Caco-2 (cell line): ENCODE measurements at regions not wholly inside any gene's neighbourhood (a gene's known extent, or its start where the extent isn't known, plus 50 kb on each side); places are given as distances from the start of the nearest gene placed in this dataset.

Experiments used
- BruUV-seq: library from RNA; stranded (reverse); fragments of 400-500 nt; replicated peaks from 2 replicates; lab custom pipeline; 2021; lab: Mats Ljungman, UMichigan
- CTCF ChIA-PET: fragments of 300-600 bp; sonication (Branson Sonifier 250); formaldehyde crosslinking; loops from one replicate; lab custom pipeline; 2022; ENCODE audit warnings: antibody characterized with exemption; lab: Charles Lee
- POLR2A ChIA-PET: fragments of 300-600 bp; sonication (Branson Sonifier 250); formaldehyde crosslinking; loops from one replicate; lab custom pipeline; 2022; ENCODE audit warnings: antibody characterized with exemption; lab: Charles Lee
- DNase-seq, 2 experiments: peaks; one replicate each; pipeline versions ENCODE4 v3.0.0 to v3.0.0-alpha.2; 2020 to 2022
- H3K27me3 ChIP-seq: replicated peaks from 2 replicates; pipeline ENCODE4 v1.6.0; 2011; ENCODE audit warnings: low read length; ENCODE audit not compliant: control insufficient read depth, insufficient read depth
- H3K36me3 ChIP-seq: 2 replicates; pipeline ENCODE4 v1.5.1; 2011; ENCODE audit warnings: low read length; ENCODE audit not compliant: control insufficient read depth, insufficient read depth
- H3K4me1 ChIP-seq: fragments of 250-450 bp; sonication (Bioruptor Pico); 2 replicates; pipeline ENCODE4 v1.5.1; 2020; ENCODE audit warnings: mild to moderate bottlenecking
- H3K4me3 ChIP-seq: 2 replicates; pipeline ENCODE4 v1.5.1; 2011; ENCODE audit warnings: low read depth, mild to moderate bottlenecking, control low read depth, low read length
- H3K9me3 ChIP-seq: fragments of 250-450 bp; sonication (Bioruptor Pico); 2 replicates; pipeline ENCODE4 v1.5.1; 2020; ENCODE audit warnings: mild to moderate bottlenecking, moderate library complexity
- H3K27ac Mint-ChIP-seq: one replicate; pipeline ENCODE4 v1.8.0; 2022; ENCODE audit warnings: mixed read lengths; ENCODE audit not compliant: unreplicated experiment
- H3K27me3 Mint-ChIP-seq: one replicate; pipeline ENCODE4 v1.8.0; 2022; ENCODE audit warnings: mixed read lengths; ENCODE audit not compliant: insufficient read depth, unreplicated experiment
- H3K36me3 Mint-ChIP-seq: one replicate; pipeline ENCODE4 v1.8.0; 2022; ENCODE audit warnings: mild to moderate bottlenecking, mixed read lengths; ENCODE audit not compliant: insufficient read depth, unreplicated experiment
- H3K4me1 Mint-ChIP-seq: one replicate; pipeline ENCODE4 v1.8.0; 2022; ENCODE audit warnings: low read depth, mixed read lengths; ENCODE audit not compliant: unreplicated experiment
- H3K4me3 Mint-ChIP-seq: one replicate; pipeline ENCODE4 v1.8.0; 2022; ENCODE audit warnings: mild to moderate bottlenecking, moderate library complexity, mixed read lengths; ENCODE audit not compliant: unreplicated experiment
- H3K9me3 Mint-ChIP-seq: one replicate; pipeline ENCODE4 v1.8.0; 2022; ENCODE audit warnings: mixed read lengths; ENCODE audit not compliant: unreplicated experiment
- intact Hi-C: fragments of 100-400 bp; cut with micrococcal nuclease; formaldehyde crosslinking; loops from one replicate; pipeline ENCODE4 v1.10.0; 2022; ENCODE audit not compliant: unreplicated experiment
- TF ChIP-seq, protein P1 (sequence below), 2 experiments: fragments of 200-600 bp in 1 of 2; IDR thresholded peaks; 1 replicate in 1 of 2; 2 replicates in 1 of 2; pipeline versions ENCODE4 v1.5.1 to v1.8.0; 2011 to 2022; ENCODE audit warnings: antibody characterized with exemption in 1 of 2, control low read depth in 1 of 2, inconsistent platforms in 1 of 2, low read depth in 1 of 2, low read length in 1 of 2, mild to moderate bottlenecking in 1 of 2, moderate library complexity in 1 of 2; ENCODE audit not compliant: insufficient read depth in 1 of 2, severe bottlenecking in 1 of 2, unreplicated experiment in 1 of 2

DNA sequence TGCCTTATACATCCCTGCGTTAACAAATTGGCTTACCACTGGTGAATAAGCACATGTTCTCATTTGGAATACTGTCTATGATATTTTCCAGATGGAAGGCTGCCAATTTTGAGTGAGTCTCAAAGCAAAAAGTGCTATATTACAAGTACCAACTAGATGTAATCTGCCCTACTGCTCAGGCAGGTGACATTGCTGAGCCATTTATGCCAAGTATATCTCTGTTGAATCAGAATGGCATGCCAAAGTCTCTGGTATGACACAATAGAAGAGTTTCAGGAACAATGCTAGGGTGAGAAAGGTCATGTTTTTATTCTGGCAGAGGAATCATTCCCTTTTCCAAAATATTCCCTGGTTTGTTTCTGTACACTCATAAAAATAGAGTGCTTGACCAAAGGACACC is 356.5 kb downstream of the CDH9 start:
- Mint-ChIP-seq H3K27me3 (no peaks in the 10 kb centered on the region), H3K4me3 (no peak overlapping the region), H3K27ac (no peak overlapping the region), H3K9me3 (peaks cover 31% of the 10 kb centered on the region), H3K4me1 (no peaks in the 10 kb centered on the region), H3K36me3 (no peaks in the 10 kb centered on the region)
- Histone ChIP-seq H3K36me3 (no peaks in the 10 kb centered on the region), H3K4me1 (no peaks in the 10 kb centered on the region), H3K27me3 (no peaks in the 10 kb centered on the region), H3K9me3 (0 out of 2 replicates have a peak, but pooled peaks cover 6% of the 10 kb centered on the region), H3K4me3 (no peak overlapping the region)
- TF ChIP-seq, protein P1, sequence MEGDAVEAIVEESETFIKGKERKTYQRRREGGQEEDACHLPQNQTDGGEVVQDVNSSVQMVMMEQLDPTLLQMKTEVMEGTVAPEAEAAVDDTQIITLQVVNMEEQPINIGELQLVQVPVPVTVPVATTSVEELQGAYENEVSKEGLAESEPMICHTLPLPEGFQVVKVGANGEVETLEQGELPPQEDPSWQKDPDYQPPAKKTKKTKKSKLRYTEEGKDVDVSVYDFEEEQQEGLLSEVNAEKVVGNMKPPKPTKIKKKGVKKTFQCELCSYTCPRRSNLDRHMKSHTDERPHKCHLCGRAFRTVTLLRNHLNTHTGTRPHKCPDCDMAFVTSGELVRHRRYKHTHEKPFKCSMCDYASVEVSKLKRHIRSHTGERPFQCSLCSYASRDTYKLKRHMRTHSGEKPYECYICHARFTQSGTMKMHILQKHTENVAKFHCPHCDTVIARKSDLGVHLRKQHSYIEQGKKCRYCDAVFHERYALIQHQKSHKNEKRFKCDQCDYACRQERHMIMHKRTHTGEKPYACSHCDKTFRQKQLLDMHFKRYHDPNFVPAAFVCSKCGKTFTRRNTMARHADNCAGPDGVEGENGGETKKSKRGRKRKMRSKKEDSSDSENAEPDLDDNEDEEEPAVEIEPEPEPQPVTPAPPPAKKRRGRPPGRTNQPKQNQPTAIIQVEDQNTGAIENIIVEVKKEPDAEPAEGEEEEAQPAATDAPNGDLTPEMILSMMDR (IDR thresholded peaks at IDR 0.05; ENCODE audit: insufficient read depth in 1 of 2, low read depth in 1 of 2, low read length in 1 of 2, severe bottlenecking in 1 of 2, unreplicated experiment in 1 of 2) = no peak
- CTCF ChIA-PET = no interaction called here
- POLR2A ChIA-PET = no interaction called here
- intact Hi-C loops = no loop called here
- no TSS peak for BruUV-seq
- no peak for DNase-seq

GRCh38 chr5:26674846-26675245 is 363.5 kb downstream of the CDH9 start:
- H3K4me3 Mint-ChIP-seq = no peak overlapping the region
- ChIA-PET POLR2A (no interaction called here), CTCF (no interaction called here)
- no TSS peak for BruUV-seq
- TF ChIP-seq, protein P1 (IDR thresholded peaks at IDR 0.05; ENCODE audit: insufficient read depth in 1 of 2, low read depth in 1 of 2, low read length in 1 of 2, severe bottlenecking in 1 of 2, unreplicated experiment in 1 of 2) = no peak
- intact Hi-C loops = no loop called here
- Histone ChIP-seq H3K9me3 (no peaks in the 10 kb centered on the region), H3K4me3 (no peak overlapping the region), H3K4me1 (no peaks in the 10 kb centered on the region), H3K36me3 (no peaks in the 10 kb centered on the region), H3K27me3 (no peaks in the 10 kb centered on the region)
- H3K4me1 Mint-ChIP-seq = no peaks in the 10 kb centered on the region
- H3K9me3 Mint-ChIP-seq = peaks cover 9% of the 10 kb centered on the region
- no peak overlapping the region for H3K27ac Mint-ChIP-seq
- no peaks in the 10 kb centered on the region for H3K27me3 Mint-ChIP-seq
- no peak for DNase-seq
- H3K36me3 Mint-ChIP-seq = no peaks in the 10 kb centered on the region

DNA sequence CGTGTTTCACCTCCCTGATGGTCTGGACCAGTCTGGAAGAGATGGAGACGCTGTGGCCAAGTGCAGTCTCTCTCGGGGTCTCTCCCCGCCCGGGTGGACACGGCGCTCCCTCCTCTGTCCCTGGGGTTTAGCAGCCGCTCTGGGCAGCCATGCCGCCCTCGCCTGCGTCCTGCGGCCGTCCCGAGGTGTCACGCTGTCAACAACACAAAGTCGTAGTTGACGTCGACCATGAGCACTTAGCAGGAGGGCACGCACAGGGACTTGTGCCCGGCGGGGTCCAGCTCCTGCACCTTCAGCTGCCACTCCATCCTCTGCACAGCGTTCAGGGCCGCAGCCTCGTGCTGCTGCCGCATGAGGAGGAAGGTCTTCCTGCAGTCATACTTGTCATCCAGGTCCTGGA is 368.9 kb downstream of the CDH9 start:
- ChIA-PET CTCF (no interaction called here), POLR2A (no interaction called here)
- intact Hi-C loops = no loop called here
- no peaks in the 10 kb centered on the region for H3K9me3 Mint-ChIP-seq
- H3K9me3 ChIP-seq = no peaks in the 10 kb centered on the region
- H3K4me3 Mint-ChIP-seq = no peak overlapping the region
- no peak overlapping the region for H3K4me3 ChIP-seq
- no peak overlapping the region for H3K27ac Mint-ChIP-seq
- no peaks in the 10 kb centered on the region for H3K4me1 ChIP-seq
- H3K4me1 Mint-ChIP-seq = no peaks in the 10 kb centered on the region
- no peaks in the 10 kb centered on the region for H3K27me3 Mint-ChIP-seq
- H3K27me3 ChIP-seq = no peaks in the 10 kb centered on the region
- no peak for DNase-seq
- TF ChIP-seq, protein P1 (IDR thresholded peaks at IDR 0.05; ENCODE audit: insufficient read depth in 1 of 2, low read depth in 1 of 2, low read length in 1 of 2, severe bottlenecking in 1 of 2, unreplicated experiment in 1 of 2) = no peak
- no peaks in the 10 kb centered on the region for H3K36me3 ChIP-seq
- BruUV-seq = no TSS peak
- no peaks in the 10 kb centered on the region for H3K36me3 Mint-ChIP-seq
